B cell (primary cell): ENCODE measurements at regions not wholly inside any gene's neighbourhood (a gene's known extent, or its start where the extent isn't known, plus 50 kb on each side); places are given as distances from the start of the nearest gene placed in this dataset.

Source experiments
- EZH2 ChIP-seq: IDR thresholded peaks from 2 replicates; pipeline ENCODE4 v1.6.1; 2012; ENCODE audit warnings: borderline replicate concordance, low read depth, mild to moderate bottlenecking, moderate library complexity, low read length; ENCODE audit not compliant: insufficient read depth, poor library complexity, severe bottlenecking
- TF ChIP-seq, protein P1 (sequence below): fragments of 200-600 bp; IDR thresholded peaks from one replicate; pipeline ENCODE4 v1.8.0; 2022; ENCODE audit warnings: antibody characterized with exemption, mild to moderate bottlenecking

DNA sequence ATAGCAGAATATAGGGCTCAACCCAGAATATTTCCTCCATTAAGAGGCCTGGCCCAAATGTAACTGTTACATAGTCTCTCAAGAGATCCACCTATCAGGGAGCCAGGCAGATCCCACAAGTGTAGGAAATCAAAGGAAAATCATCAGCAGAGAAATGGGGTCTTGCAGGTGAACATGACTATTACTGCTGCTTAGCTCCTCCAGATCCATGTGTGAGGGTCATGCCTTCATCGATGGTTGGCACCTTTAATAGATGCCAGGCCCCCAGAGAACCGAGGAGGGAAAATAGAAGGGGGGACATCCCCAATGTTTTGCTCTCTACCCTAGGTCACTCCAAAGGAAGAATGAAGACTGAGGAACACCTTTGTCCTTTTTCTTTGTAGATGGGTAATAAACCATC, 1029.9 kb upstream of the CADM2 start:
- TF ChIP-seq, protein P1, sequence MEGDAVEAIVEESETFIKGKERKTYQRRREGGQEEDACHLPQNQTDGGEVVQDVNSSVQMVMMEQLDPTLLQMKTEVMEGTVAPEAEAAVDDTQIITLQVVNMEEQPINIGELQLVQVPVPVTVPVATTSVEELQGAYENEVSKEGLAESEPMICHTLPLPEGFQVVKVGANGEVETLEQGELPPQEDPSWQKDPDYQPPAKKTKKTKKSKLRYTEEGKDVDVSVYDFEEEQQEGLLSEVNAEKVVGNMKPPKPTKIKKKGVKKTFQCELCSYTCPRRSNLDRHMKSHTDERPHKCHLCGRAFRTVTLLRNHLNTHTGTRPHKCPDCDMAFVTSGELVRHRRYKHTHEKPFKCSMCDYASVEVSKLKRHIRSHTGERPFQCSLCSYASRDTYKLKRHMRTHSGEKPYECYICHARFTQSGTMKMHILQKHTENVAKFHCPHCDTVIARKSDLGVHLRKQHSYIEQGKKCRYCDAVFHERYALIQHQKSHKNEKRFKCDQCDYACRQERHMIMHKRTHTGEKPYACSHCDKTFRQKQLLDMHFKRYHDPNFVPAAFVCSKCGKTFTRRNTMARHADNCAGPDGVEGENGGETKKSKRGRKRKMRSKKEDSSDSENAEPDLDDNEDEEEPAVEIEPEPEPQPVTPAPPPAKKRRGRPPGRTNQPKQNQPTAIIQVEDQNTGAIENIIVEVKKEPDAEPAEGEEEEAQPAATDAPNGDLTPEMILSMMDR, result no peak
- TF ChIP-seq EZH2, result no peak
